H1 (cell line): ENCODE measurements at regions not wholly inside any gene's neighbourhood (a gene's known extent, or its start where the extent isn't known, plus 50 kb on each side); places are given as distances from the start of the nearest gene placed in this dataset.

Experiments used
- CTCF ChIA-PET: fragments of 300-600 bp; sonication (Branson Sonifier 250); formaldehyde crosslinking; loops from one replicate; lab custom pipeline; 2021; ENCODE audit not compliant: partially characterized antibody; lab: Charles Lee
- POLR2A ChIA-PET: fragments of 300-600 bp; sonication (Branson Sonifier 250); formaldehyde crosslinking; loops from one replicate; lab custom pipeline; 2021; ENCODE audit warnings: inconsistent platforms; ENCODE audit not compliant: partially characterized antibody; lab: Charles Lee
- DNase-seq, 2 experiments: peaks; one replicate each; pipeline versions ENCODE4 v3.0.0 to v3.0.0-alpha.2; 2010 to 2022; ENCODE audit warnings: low spot score in 2 of 2, low read depth in 1 of 2, mixed read lengths in 1 of 2
- FAIRE-seq: peaks from 2 replicates; lab custom pipeline; 2011; peaks lifted over from hg19 to GRCh38; lab: Jason Lieb, UNC
- H2AFZ ChIP-seq: 2 replicates; pipeline ENCODE4 v1.8.1; 2012; ENCODE audit warnings: low read length, inconsistent platforms
- H2AK5ac ChIP-seq: 2 replicates; pipeline ENCODE4 v1.6.1; 2013; ENCODE audit warnings: low read depth, low read length
- H2BK120ac ChIP-seq: replicated peaks from 2 replicates; pipeline ENCODE3; 2013; ENCODE audit warnings: low read depth, low read length, inconsistent platforms
- H2BK12ac ChIP-seq: 2 replicates; pipeline ENCODE4 v1.6.1; 2013; ENCODE audit warnings: low read depth, low read length
- H2BK15ac ChIP-seq: 2 replicates; pipeline ENCODE4 v1.6.1; 2013; ENCODE audit warnings: low read length
- H2BK20ac ChIP-seq: 2 replicates; pipeline ENCODE4 v1.6.1; 2013; ENCODE audit warnings: low read length
- H2BK5ac ChIP-seq: 2 replicates; pipeline ENCODE4 v1.6.1; 2013; ENCODE audit warnings: low read depth, low read length
- H3K14ac ChIP-seq: 2 replicates; pipeline ENCODE4 v1.6.1; 2013; ENCODE audit warnings: inconsistent platforms; ENCODE audit not compliant: insufficient read length
- H3K18ac ChIP-seq: 2 replicates; pipeline ENCODE4 v1.6.1; 2013; ENCODE audit warnings: low read length; ENCODE audit errors: extremely low read depth
- H3K23ac ChIP-seq: 2 replicates; pipeline ENCODE4 v1.6.1; 2013; ENCODE audit warnings: inconsistent platforms; ENCODE audit not compliant: insufficient read length
- H3K23me2 ChIP-seq: 2 replicates; pipeline ENCODE4 v1.6.1; 2013; ENCODE audit warnings: low read depth, low read length
- H3K27ac ChIP-seq: 2 replicates; pipeline ENCODE4 v1.6.1; 2011; ENCODE audit warnings: low read depth, low read length, inconsistent platforms
- H3K27me3 ChIP-seq, 4 experiments: replicated peaks in 1 of 4; 1 replicate in 1 of 4; 2 replicates in 3 of 4; pipeline versions ENCODE4 v1.6.1 to v1.8.1; 2011 to 2013; ENCODE audit warnings: low read length in 3 of 4, mild to moderate bottlenecking in 3 of 4, inconsistent platforms in 2 of 4, mixed read lengths in 2 of 4, moderate library complexity in 1 of 4; ENCODE audit not compliant: control insufficient read depth in 3 of 4, insufficient read depth in 3 of 4; ENCODE audit errors: extremely low read depth in 1 of 4
- H3K36me3 ChIP-seq, 4 experiments: 2 replicates each; pipeline versions ENCODE4 v1.6.1 to v1.8.1; 2011 to 2013; ENCODE audit warnings: mild to moderate bottlenecking in 4 of 4, low read length in 3 of 4, moderate library complexity in 2 of 4, control low read depth in 1 of 4, inconsistent platforms in 1 of 4; ENCODE audit not compliant: insufficient read depth in 4 of 4, control insufficient read depth in 2 of 4
- H3K4ac ChIP-seq: replicated peaks from 2 replicates; pipeline ENCODE3; 2013; ENCODE audit warnings: low read length, low read depth, mixed read lengths, inconsistent platforms; ENCODE audit not compliant: insufficient read length
- H3K4me1 ChIP-seq, 4 experiments: replicated peaks in 1 of 4; 1 replicate in 1 of 4; 2 replicates in 3 of 4; pipeline versions ENCODE4 v1.6.1 to v1.8.1; 2011 to 2013; ENCODE audit warnings: low read length in 3 of 4, inconsistent platforms in 2 of 4, mixed read lengths in 1 of 4; ENCODE audit not compliant: insufficient read depth in 4 of 4, control insufficient read depth in 3 of 4
- H3K4me2 ChIP-seq, 2 experiments: 2 replicates each; pipeline versions ENCODE4 v1.6.1 to v1.8.1; 2011 to 2013; ENCODE audit warnings: low read depth in 2 of 2, low read length in 2 of 2, control low read depth in 1 of 2, inconsistent platforms in 1 of 2, mild to moderate bottlenecking in 1 of 2; ENCODE audit not compliant: insufficient read depth in 1 of 2
- H3K4me3 ChIP-seq, 4 experiments: fragments of 200-600, 300-600 bp in 1 of 4; sonication (generic), shearing (Covaris generic), sonication (Bioruptor Twin) in 1 of 4; 2 replicates each; pipeline versions ENCODE4 v1.5.1 to v1.8.1; 2011 to 2016; ENCODE audit warnings: low read length in 4 of 4, low read depth in 3 of 4, control low read depth in 2 of 4, inconsistent platforms in 2 of 4, mild to moderate bottlenecking in 2 of 4, mixed read lengths in 1 of 4, moderate library complexity in 1 of 4; ENCODE audit not compliant: insufficient read depth in 2 of 4; ENCODE audit errors: extremely low read depth in 1 of 4
- H3K56ac ChIP-seq: replicated peaks from 2 replicates; pipeline ENCODE3; 2013; ENCODE audit warnings: low read depth, mild to moderate bottlenecking, mixed read lengths, low read length, inconsistent platforms; ENCODE audit not compliant: insufficient read length
- H3K79me1 ChIP-seq: 2 replicates; pipeline ENCODE4 v1.6.1; 2013; ENCODE audit warnings: low read depth, low read length, control low read depth
- H3K79me2 ChIP-seq, 2 experiments: 2 replicates each; pipeline versions ENCODE4 v1.6.1 to v1.8.1; 2012 to 2013; ENCODE audit warnings: low read length in 2 of 2, mild to moderate bottlenecking in 2 of 2, inconsistent platforms in 1 of 2; ENCODE audit not compliant: insufficient read depth in 2 of 2, control insufficient read depth in 1 of 2
- H3K9ac ChIP-seq, 4 experiments: replicated peaks in 1 of 4; 1 replicate in 1 of 4; 2 replicates in 3 of 4; pipeline versions ENCODE4 v1.6.1 to v1.8.1; 2011 to 2013; ENCODE audit warnings: low read depth in 3 of 4, low read length in 3 of 4, control low read depth in 2 of 4, mild to moderate bottlenecking in 2 of 4, moderate library complexity in 2 of 4, inconsistent platforms in 1 of 4; ENCODE audit errors: extremely low read depth in 1 of 4
- H3K9me3 ChIP-seq, 2 experiments: 2 replicates each; pipeline versions ENCODE4 v1.6.1 to v1.8.1; 2012 to 2013; ENCODE audit warnings: mild to moderate bottlenecking in 2 of 2, moderate library complexity in 2 of 2, control low read depth in 1 of 2, inconsistent platforms in 1 of 2, low read depth in 1 of 2, low read length in 1 of 2, mixed read lengths in 1 of 2; ENCODE audit not compliant: insufficient read depth in 2 of 2
- H4K20me1 ChIP-seq, 2 experiments: replicated peaks in 1 of 2; 2 replicates each; pipeline versions ENCODE3 to v1.8.1; 2011 to 2013; ENCODE audit warnings: inconsistent platforms in 2 of 2, low read length in 2 of 2, mild to moderate bottlenecking in 1 of 2; ENCODE audit not compliant: insufficient read depth in 2 of 2, control insufficient read depth in 1 of 2
- H4K5ac ChIP-seq: 2 replicates; pipeline ENCODE4 v1.6.1; 2013; ENCODE audit warnings: low read length, low read depth, mixed read lengths, inconsistent platforms; ENCODE audit not compliant: insufficient read length
- H4K8ac ChIP-seq: 2 replicates; pipeline ENCODE4 v1.8.0; 2013; ENCODE audit warnings: mild to moderate bottlenecking, moderate library complexity, low read length, inconsistent platforms; ENCODE audit not compliant: insufficient read depth; ENCODE audit errors: extremely low read depth
- H4K91ac ChIP-seq: replicated peaks from 2 replicates; pipeline ENCODE3; 2013; ENCODE audit warnings: low read length, mixed read lengths, inconsistent platforms; ENCODE audit not compliant: insufficient read length
- BCL11A ChIP-seq, 2 experiments: IDR thresholded peaks; one replicate each; pipeline ENCODE4 v1.6.1; 2011; ENCODE audit warnings: low read depth in 2 of 2, low read length in 2 of 2, mild to moderate bottlenecking in 2 of 2
- KDM1A ChIP-seq: fragments of 200-600, 300-600 bp; sonication (generic); IDR thresholded peaks from 2 replicates; pipeline ENCODE4 v1.7.1; 2016; ENCODE audit warnings: mild to moderate bottlenecking, low read length, borderline replicate concordance
- WGBS, 2 experiments: shearing (Covaris generic) in 1 of 2; methylation state at CpG; one replicate each; pipeline versions ENCODE4 v1.1.6 to v1.1.7; 2013 to 2015; ENCODE audit warnings: low lambda C conversion rate in 2 of 2, mixed read lengths in 2 of 2, inconsistent platforms in 1 of 2, low coverage in 1 of 2, missing lambda C conversion rate in 1 of 2; ENCODE audit not compliant: insufficient replicate concordance in 2 of 2, insufficient coverage in 1 of 2, insufficient read length in 1 of 2; ENCODE audit errors: extremely low coverage in 1 of 2, missing lambda C conversion rate in 1 of 2; 5-methylcytosine and 5-hydroxymethylcytosine counted together

DNA sequence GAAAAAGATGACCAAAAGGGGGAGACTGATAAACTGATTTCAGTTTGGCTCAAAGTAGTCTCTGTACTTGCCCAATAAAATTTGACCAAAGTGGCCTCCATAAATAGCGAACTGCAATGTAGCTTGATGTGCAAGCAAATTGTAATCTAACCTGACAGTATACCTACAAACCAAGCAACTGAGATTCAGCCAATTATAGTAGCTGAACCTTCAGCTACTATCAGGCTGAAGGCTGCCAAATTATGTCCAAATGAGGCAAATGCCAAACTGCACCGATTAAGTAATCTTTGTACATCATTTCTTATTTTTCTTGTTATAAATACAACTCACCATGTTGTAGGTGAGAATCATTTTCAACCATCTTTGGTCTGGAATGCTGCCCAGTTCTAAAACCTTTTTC is 390.6 kb downstream of the CDH9 start:
- H2AFZ ChIP-seq: no peak overlapping the region
- no peak overlapping the region for H2AK5ac ChIP-seq
- H3K27ac ChIP-seq: no peak overlapping the region
- no peaks in the 10 kb centered on the region for H3K23me2 ChIP-seq
- no peak overlapping the region for H4K91ac ChIP-seq
- no peak overlapping the region for H4K8ac ChIP-seq
- H4K20me1 ChIP-seq: no peaks in the 10 kb centered on the region
- no peak overlapping the region for H3K4ac ChIP-seq
- H3K23ac ChIP-seq: no peak overlapping the region
- H3K4me1 ChIP-seq: no peaks in the 10 kb centered on the region
- no peak overlapping the region for H2BK20ac ChIP-seq
- ChIA-PET POLR2A (no interaction called here), CTCF (no interaction called here)
- H3K4me3 ChIP-seq: no peak overlapping the region
- no peaks in the 10 kb centered on the region for H3K79me1 ChIP-seq
- no peaks in the 10 kb centered on the region for H3K79me2 ChIP-seq
- WGBS, 2 experiments: 100% methylated on average over 2 of the region's 2 CpGs; no CpG with 5 or more reads in 1 of the 2 experiments
- no peaks in the 10 kb centered on the region for H3K27me3 ChIP-seq
- H3K36me3 ChIP-seq: no peaks in the 10 kb centered on the region
- FAIRE-seq (no peak), DNase-seq (no peak)
- H2BK5ac ChIP-seq: no peak overlapping the region
- no peak overlapping the region for H2BK15ac ChIP-seq
- H2BK12ac ChIP-seq: no peak overlapping the region
- H3K9ac ChIP-seq: no peak overlapping the region
- no peak overlapping the region for H3K4me2 ChIP-seq
- 0 out of 4 replicates have a peak, but pooled peaks cover 0 to 2% of the 10 kb centered on the region in 2 experiments for H3K9me3 ChIP-seq
- H2BK120ac ChIP-seq: no peak overlapping the region
- no peak overlapping the region for H3K18ac ChIP-seq
- H4K5ac ChIP-seq: no peak overlapping the region
- no peak overlapping the region for H3K14ac ChIP-seq
- no peak overlapping the region for H3K56ac ChIP-seq
- TF ChIP-seq BCL11A (IDR thresholded peaks at IDR 0.05; ENCODE audit: low read depth in 2 of 2, low read length in 2 of 2) (no peak), KDM1A (no peak)
